ENCODE measurements at regions not wholly inside any gene's neighbourhood (a gene's known extent, or its start where the extent isn't known, plus 50 kb on each side); places are given as distances from the start of the nearest gene placed in this dataset.

DNA sequence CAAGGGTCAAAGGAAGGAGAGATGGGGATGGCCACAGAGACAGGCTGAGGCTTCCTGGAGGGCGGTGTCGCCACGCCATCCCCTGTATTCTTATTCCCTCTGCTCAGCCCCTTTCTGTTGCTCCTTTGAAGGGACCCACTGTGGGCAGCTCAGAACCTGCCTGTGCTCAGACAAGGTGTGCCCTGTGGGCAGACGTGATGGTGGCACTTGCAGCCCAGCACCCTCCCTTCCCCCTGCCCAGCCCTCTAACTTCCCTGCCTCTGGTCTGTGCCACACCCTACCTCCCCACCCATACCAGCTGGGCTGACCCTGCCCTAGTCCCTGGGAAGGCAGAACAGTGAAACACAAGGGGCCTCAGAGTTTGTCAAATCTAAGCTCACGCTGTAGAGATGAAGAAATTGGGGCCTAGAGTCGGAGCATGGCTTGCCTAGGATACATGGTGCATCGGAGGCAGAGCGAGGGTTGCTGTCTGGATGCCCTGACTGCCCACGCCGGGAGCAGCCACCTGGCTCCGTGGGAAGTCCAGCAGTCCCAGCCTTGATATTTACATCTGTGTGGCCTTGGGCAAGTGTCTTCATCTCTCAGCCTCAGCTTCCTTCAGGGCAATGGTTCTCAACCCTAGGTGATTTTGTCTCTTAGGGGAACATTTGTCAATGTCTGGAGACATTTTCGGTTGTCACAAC is 68.6 kb upstream of the RUNX3 start:
- DNase-seq = no peak

DNA sequence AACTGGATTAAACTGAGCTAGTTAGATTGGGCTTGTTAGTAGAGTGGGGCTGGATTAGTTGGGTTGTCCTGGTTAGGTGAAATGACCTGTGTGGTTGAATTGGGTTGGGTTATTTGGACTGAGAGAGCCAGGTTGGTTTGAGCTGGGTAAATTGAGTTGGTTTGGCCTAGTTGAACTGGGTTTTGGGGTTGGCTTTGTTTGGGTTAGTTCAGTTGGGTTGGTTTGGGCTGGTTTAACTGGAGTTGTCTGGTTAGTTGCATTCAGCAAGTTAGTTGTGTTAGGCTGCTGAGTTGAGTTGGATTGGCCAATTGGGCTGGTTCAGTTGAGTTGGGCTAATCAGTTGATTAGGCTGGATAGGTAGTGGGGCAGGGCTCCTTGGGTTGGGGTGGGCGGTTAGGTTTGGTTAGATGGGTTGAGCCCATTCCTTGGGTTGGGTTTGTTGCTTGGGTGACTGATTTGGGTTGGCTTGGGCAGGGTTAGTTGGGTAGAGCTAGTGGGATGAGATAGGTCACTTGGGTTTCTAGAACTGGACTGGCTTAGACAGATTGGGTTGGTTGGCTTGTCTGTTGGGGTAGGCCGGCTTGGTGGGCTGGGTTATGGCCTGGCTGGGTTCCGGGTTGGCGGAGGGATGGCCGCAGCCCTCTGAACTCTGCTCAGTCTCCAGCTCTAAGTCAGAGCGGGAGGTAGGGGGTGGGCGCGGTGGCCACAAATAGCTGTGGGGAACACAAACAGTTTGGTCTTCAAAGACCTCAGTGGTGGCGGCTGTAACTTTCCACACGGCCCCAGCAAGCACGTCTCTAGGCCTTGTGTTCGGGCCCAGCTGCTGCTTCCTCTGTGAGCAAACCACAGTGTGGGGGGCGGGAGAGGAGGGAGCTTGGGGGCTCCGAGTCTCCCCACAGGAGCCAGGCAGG is 67.2 kb upstream of the RUNX3 start:
- no peak for DNase-seq

DNA sequence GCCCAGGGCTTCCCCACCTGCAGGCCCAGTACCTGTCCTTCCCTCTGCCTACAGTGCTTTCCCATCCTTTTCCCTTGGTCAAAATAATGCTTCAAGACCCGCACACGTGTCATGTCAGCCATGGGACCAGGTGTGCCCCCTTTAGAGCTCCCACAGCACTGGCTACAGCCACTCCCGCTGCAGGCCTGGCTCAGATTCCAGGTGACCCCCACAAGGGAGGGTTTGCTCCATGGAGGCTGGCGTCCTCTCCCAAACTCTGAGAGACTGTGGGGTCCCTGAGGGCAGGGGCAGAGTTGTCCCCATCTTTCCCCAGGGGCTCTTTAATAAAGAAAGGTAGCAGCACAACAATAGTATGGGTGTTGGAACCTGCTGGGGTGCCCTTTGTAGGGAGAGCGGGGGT is 66.4 kb upstream of the RUNX3 start:
- no peak for DNase-seq

DNA sequence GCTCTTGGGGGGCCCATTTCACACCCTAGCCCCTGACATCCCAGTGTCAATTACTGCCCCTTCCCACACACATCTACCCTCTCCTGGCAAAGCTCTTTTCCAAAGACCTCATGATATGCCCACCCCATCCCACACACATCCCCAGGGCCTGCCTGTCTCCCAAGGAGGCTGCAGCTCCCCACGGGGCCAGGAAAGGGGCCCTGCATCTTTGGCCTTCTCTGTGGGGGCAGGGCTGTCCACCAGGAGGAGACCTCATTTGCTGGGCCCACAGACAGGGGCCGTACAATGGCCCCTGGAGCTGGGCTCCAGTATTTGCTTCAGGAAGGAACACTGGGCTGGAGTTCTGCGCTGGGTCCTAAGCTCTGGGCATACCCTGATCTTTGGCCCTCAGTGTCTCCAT is 65.6 kb upstream of the RUNX3 start:
- no peak for DNase-seq

DNA sequence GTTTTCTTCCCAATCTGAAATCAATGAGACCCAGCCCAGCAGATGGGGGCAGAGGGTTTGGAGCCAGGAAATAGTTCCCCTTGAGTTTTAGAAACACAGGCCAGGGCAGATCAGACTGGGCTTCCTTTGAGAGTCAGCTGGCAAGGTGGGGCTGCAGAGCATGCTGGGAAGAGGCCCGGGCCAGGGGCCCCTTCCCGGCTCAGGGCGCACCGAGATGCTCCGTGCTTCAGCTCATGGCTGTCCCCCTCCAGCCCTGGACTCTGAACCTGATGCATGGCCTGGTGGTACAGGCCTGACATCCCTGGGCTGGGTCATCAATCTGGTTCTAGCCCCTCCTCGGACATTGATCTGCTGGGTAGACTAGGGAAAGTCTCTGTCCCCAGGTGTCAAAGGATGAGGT is 65.1 kb upstream of the RUNX3 start:
- DNase-seq = no peak

DNA sequence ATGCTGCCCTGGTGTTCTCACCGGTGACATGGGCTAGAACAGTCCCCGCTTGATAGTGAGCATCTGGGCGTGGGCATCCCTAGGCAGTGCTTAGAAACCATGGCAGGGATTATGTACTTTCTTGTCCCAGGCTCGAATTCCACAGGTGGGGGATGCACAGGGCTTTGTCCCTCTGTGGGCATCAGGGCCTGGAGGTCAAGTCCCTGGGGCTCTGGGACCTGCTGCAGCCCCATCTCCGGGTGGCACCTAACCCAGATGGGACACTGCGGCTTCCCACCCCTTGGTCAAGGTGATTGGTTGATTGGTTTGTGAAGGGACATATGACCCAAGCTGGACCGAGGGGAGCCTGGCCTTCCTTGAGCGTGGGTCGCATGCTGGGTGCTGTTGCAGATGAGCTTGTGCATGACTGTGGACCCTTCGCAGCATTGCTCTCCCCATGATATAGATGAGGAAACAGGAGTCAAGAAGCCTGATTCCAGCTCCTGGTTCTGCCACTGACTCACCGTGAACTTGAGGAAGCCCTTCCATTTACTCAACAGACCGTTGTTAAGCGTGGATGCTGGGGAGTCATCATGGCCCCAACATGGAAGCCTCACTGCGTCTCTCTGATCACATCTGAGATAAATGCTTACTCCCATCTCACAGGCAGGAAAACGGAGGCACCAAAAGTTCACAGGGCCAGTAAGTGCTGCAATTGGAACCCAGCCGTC is 64.0 kb upstream of the RUNX3 start:
- DNase-seq = no peak

DNA sequence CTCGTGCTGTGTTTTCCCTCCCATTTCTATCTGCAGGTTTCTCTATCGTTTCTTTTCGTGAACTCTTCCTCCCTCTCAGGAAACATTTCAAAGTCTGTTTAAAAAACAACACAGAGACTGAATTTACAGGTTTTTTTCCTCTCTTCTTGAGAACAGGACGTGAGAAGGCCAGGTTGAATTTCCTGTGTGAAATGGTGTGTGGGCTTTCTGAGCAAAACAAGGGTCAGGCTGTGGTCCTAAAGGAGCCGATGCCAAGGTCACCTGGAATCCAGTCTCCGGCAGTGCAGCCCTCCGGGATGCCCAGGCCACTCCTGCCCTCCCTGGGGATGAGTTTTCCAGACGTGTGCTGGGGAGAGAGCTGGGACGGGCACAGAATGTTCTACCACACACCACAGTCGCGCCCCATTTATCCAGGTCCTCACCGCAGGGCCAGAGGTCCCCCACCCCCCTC is 62.7 kb upstream of the RUNX3 start:
- DNase-seq = no peak

DNA sequence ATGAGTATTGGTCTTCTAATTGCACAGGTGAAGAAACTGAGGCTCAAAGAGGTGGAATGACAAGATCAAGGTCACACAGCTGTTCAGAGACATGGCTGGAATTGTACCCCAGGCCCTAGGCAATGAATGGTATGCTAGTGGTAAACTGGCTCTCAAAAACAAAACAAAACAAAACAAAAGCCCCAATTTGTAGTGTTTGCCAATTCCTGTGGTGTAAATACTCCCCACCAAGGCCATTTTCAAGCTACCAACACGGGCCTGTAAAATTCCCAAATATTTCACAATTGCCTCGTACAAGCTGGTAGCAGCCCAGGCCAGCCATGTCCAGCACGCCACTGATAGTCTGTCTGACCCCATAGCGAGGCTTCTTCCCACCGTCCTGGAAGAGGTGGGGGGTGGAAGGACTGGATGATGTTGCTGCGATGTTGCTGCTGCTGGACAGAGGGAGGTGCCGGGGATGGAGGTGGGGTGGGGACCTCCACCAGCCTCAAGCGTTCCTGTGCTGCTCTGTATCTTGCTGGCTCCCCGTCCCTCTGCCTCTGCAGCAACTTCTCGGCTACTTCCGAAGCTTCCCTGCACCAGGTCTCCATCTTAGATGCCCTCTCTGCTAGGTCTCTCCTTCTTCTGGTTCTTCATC is 62.2 kb upstream of the RUNX3 start:
- no peak for DNase-seq

DNA sequence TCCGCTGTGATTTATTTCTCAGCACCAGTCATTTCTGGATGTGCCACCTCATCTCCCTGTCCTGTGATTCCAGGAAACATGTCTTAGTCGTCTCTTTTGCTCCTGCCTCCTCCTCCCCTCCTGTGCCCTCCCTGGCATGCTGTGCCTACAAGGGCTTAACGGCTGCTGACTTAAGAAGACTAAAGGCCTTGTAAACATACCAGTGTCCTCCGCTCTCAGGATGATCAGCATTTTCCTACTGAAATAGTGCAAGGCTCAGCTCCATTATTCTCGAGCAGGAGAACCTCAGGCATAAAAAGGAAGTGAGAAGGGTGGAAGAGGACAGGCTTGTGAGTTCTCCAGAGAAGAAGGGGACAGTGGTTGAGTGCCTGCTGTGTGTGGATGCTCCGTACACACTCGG is 61.6 kb upstream of the RUNX3 start:
- no peak for DNase-seq

DNA sequence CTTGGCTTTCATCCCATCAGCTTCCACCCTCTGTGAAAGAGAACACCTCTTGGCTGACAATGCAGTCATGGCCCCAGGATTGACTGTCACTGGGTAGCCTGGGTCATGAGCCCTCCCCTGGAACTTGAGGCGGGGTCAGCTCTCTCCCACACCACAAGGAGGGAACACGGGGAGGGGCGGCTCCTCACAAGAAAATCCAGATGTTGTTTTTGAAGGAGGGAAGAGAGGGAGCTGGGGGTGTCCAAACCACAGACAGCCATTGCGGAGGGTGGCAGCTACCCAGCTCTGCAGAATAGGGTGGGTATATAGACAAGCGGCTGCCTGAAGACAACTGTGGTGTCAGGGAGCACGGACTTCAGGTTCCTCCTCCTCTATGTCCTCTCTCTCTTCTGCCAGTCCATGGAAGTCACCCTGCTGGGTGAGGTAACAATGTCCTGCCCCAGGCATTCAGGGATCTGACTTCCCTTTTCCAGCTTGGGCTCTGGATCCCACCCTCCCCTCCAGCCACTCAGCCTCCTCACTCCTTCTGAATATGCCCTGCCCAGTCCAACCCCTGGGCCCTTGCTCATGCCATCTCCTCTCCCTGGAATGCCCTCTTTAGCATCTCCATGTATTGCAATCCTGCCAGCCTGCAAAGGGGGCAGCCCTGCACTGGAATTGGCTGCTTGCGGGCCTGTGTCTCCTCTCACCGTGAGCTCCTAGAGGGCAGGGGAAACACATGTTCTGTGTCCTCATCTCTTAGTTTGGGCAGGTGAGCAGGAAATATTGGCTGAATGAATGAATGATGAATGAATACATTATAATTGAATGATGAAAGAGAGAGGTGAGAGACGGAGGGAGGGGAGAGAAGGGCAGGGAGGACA is 60.9 kb upstream of the RUNX3 start:
- no peak for DNase-seq

DNA sequence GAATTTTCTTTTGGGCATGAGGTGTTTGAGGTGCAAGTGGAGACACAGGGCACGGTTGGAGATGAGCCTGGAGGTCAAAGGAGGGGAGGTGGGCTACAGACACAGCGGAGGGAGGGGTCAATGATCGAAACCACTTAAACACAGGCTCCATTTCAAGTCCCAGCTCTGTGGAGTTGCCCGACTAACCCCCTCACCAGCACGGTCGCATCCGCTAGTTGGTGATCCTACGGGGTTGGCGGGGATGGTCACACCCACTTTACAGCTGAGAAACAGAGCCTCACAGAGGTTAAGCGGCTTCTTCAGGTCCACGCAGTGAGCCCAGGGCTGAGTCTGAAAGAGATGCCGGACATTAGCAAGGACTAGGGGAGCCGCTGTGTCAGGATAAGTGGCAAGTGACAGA is 60.1 kb upstream of the RUNX3 start:
- no peak for DNase-seq

DNA sequence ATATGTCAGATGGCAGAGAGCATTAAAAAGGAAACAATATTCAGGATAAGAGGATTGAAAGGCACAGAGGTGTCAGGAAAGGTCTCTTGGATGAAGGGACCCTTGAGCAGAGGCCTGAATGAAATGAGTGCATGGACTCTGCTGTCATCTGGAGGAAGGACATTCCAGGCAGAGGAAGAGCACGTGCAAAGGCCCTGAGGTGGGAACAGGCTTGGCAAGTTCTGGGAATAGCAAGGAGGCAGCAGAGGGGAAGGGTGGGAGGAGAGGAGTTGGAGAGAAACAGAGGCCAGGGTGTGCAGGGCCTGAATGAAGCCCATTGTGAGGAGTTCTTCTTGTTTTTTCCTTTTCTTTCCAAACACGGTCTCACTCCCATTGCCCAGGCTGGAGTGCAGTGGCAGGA is 59.0 kb upstream of the RUNX3 start:
- DNase-seq = no peak

DNA sequence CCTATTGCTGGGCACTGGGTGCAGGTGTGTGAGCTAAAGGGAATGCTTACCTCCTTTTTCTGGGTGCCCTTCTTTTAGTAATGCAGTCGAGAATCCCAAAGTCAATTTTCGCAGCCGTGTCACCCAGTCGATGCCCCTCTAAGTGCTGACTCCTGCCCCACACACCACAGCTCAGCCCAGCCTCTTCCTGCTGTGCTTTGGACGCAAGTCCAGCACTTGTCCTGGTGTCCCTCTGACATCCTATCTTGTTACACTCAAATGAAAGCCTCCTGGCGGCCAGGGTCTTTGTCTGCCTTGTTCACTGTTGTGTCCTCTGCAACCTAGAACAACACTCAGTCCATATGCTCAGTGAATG is 58.5 kb upstream of the RUNX3 start:
- no peak for DNase-seq

DNA sequence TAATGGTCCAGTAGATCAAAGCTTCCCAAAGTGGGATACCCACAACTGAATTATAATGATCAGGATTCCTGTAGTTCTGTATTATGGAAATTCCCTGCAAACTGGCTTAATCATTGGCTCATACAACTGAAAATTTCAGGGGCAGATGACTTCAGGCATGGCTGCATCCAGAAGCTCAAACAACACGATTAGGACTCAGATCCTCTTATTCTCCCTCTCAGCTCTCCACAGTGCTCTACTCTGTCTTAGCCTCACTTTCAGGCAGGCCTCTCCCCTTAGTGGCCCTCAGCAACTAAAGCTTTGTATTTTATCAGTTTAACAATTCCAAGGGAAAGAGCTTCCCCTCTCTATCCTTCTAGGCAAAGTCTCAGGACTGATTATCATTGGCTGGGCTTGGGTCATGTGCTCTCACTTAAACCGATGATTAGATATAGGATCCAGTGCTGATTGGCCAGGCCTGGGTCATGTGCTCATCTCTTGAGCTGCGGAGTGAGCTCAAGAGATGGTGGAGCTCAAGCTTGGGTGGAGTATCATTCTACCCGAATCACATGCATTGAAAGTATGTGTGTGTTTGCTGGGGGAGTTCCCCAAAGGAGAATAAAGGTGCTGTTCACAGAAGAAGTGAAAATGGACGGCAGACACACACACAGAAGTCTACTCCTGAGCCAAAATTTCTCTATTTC is 57.9 kb upstream of the RUNX3 start:
- DNase-seq = no peak

DNA sequence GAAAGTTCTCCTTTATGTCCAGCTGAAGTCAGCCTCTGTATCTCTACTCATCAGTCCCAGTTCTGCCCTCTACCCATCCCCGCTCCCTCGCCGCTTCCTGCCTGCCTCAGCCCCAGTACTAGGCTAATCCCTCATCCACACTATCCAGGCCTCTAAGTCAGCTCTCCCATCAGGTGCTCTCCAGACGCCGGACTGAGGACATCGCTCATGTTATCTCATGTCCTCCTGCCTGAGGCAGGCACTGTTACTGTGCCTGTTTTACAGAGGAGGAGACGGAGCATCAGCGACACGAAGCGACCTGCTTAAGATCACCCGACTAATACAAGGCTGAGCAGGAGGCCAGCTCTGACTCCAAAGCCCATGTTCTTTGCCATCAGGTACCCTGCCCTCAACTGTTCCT is 57.3 kb upstream of the RUNX3 start:
- no peak for DNase-seq

DNA sequence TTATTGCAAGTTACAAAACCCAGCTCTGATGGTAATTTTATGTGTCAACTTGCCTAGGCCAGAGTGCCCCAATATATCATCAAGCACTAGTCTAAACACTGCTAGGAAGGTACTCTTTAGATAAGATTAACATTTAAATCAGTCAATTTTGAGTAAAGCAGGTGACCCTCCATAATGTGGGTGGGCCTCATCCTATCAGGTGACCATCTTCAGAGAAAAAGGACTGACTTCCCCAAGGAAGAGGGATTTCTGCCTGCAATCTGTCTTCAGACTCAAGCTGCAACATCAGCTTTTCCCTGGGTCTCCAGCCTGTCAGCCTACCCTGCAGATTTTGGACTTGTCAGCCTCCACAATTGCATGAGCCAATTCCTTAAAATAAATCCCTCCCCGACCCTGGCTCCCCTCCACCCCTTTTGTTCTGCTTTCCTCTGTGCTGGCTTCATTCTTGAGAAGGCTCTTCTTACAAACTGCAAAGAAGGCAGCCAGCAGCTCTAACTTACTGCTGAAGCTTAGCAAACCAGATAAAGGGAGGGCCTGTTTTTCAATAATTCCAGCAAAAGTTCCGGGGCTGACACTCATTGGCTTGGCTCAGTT is 56.4 kb upstream of the RUNX3 start:
- DNase-seq = no peak

DNA sequence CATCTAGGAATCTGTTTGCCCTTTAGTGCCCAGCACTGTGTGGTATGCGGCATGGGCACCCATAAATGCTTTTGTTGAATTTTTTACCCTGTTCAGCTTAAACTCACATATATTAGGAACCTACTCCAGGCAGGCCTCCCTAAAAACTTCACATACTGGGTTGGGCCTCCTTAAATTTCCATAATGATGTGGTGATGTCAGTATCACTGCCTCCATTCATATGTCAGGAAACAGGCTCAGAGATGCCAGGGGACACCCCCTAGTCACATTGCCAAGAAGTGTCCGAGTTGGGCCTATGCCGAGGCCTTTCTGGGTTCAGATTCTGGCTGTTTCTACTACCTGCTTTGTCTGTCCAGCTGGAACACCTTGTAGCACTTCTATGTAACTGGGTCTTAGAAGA is 55.7 kb upstream of the RUNX3 start:
- DNase-seq = no peak

DNA sequence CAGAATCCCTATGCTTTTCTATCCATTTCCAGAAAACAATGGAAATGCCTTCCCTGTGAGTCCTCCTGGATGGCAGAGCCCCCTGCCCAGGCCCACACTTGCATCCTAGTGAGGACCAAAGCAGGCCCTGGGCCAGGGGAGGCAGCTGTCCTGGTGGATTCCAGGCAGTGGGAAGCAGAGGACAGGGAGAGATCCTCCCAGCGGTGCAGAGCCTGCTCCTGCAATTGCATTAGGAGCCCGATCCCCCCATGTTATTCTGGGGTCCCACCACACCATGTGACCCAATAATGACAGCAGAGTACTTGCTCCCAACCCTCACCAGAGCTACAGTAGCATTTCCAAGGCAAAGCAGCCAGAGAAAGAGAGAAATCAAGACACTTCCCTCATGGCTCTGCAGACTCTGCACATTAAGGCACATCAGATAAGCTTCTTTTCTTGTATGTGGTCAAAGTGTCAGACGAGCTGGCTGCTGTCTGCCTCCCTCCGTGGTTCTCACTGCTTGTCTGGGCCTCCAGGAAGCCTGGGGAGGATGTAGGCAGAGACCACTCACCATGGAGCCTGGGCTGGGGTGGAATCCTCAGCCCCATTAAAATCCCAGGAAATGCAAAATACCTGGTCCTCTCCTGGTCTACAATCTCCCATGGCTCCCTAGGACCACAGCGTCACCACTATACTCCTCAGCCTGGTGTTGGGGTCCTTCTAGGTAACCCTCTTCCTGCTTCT is 54.9 kb upstream of the RUNX3 start:
- no peak for DNase-seq

DNA sequence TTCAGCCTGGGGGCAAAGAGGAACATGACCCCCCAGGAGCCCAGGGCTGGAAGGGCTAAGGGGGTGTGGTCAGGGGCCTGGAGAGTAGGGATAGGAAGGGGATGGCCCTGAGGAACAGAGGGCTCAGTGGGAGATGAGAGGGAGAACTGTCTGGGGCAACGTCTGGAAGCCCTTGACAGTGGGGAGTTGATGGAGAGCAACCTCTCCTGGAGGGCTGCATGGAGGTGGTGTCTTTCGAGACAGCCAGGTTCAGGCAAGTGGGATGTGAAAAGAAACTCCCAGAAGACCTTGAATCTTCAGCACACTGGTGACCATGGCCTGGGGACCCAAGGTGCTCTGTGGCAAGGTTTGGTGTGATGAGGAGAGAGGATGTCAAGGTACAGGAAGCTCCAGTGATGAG is 54.2 kb upstream of the RUNX3 start:
- DNase-seq = no peak

DNA sequence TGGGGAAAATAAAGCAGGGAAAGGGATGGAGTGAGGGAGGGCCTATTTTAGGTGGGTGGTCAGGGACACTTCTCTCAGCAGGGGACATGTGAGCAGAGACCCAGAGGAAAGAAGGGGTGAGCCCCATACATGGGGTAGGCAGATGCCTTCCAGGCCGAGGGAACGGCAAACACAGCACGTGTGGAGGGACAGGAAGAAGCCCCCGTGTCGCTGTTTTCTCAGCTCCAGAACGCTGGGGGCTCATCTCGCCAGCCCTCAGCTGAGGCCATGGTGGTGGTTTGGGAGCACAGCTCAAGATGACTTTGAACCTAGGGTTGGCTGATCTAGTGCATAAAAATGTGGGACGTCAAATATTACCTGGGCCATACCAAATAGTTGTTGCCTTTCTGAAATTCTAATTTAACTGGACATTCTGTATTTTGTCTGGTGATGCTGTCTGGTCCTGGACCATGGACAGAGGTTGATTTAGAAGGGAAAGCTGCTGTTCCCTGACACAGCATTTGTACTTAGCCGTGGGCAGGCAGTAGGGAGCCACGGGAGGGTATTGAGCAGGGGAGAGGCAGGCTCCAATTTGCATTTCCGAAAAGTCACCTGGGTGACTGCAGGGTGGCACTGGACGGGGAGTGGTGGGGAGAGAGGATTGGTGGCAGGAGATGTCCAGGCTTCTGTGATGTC is 53.1 kb upstream of the RUNX3 start:
- DNase-seq = no peak
